Fibroblast of peridontal ligament (primary cell): ENCODE measurements at regions not wholly inside any gene's neighbourhood (a gene's known extent, or its start where the extent isn't known, plus 50 kb on each side); places are given as distances from the start of the nearest gene placed in this dataset.

Experiments
- DNase-seq: peaks from one replicate; pipeline ENCODE4 v3.0.0-alpha.2; 2010; ENCODE audit errors: extremely low read depth

- DNase-seq: peak; percentile 78
Measured at GRCh38 chr14:60349663-60350365, 100.8 kb downstream of the PPM1A start.

- peak; percentile 31 for DNase-seq
Measured at GRCh38 chr14:60350366-60350720, 101.3 kb downstream of the PPM1A start.

- no peak for DNase-seq
Measured at GRCh38 chr14:60353420-60353819, 104.4 kb downstream of the PPM1A start.

GRCh38 chr14:60355768-60356167 lies 106.7 kb downstream of the PPM1A start:
- DNase-seq: no peak

GRCh38 chr14:60356386-60356785 lies 107.4 kb downstream of the PPM1A start:
- DNase-seq: no peak

- no peak for DNase-seq
Measured at GRCh38 chr14:60356906-60357550, 108.0 kb downstream of the PPM1A start.

GRCh38 chr14:60357551-60358149 lies 108.6 kb downstream of the PPM1A start:
- DNase-seq: no peak

- no peak for DNase-seq
Measured at GRCh38 chr14:60363275-60363674, 114.3 kb downstream of the PPM1A start.

GRCh38 chr14:60363687-60364086 lies 114.7 kb downstream of the PPM1A start:
- no peak for DNase-seq

- no peak for DNase-seq
Measured at GRCh38 chr14:60381909-60382308, 104.0 kb downstream of the C14orf39 start.
